HG03342 (cell line): ENCODE measurements at regions not wholly inside any gene's neighbourhood (a gene's known extent, or its start where the extent isn't known, plus 50 kb on each side); places are given as distances from the start of the nearest gene placed in this dataset.

Experiments
- ATAC-seq: cut with Tn5 transposase; IDR thresholded peaks from one replicate; pipeline ENCODE4 v1.9.1; 2021; ENCODE audit warnings: mild to moderate bottlenecking, moderate library complexity; ENCODE audit not compliant: unreplicated experiment

DNA sequence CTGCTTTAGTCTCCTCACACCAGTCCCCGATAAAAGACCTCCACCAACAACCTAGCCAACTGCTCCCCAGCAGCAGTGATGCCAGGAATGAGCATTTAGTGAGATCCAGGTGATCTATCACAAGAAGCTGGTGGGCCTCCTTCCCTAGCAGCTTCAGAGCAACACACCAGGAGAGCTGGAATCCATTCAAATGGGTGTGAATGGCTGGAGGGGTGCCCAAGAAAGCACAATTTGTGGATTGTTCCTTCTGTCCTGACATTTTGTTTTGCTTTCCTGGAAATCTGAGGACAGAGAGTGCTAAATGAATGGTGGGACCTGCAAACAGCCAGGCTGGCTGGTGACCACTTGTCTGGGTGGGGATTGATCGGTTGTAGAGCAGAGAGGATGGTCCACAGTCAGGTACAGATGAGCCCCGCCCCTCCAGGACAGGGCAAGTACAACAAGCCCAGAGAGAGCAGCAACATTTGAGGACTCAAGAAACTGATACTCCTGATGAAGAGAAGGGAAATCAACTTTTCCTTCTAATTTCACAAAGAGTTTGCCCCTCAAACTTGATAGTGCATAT lies 316.8 kb downstream of the VPS13C start:
- ATAC-seq = no peak

DNA sequence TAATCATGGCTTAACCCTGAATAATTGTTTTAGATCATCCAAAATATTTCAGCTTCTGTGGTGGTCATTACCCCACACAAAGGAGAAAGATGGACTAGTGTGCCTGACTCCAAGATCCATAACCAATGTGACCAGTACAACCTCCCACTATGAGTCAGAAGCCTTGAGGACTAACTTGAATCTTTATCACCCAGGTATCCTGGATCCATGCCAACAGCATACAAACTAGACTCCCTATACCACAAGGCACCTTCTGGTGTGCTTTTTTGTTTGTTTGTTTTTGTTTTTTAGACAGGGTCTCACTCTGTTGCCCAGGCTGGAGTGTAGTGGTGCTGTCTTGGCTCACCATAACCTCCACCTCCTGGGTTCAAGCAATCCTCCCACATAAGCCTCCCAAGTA lies 317.7 kb downstream of the VPS13C start:
- ATAC-seq = no peak

- no peak for ATAC-seq
Observed at GRCh38 chr15:61736790-61737189, 323.5 kb downstream of the VPS13C start.

- no peak for ATAC-seq
Observed at GRCh38 chr15:61731099-61731498, 329.1 kb downstream of the VPS13C start.

GRCh38 chr15:61729646-61730045 lies 330.6 kb downstream of the VPS13C start:
- no peak for ATAC-seq

DNA sequence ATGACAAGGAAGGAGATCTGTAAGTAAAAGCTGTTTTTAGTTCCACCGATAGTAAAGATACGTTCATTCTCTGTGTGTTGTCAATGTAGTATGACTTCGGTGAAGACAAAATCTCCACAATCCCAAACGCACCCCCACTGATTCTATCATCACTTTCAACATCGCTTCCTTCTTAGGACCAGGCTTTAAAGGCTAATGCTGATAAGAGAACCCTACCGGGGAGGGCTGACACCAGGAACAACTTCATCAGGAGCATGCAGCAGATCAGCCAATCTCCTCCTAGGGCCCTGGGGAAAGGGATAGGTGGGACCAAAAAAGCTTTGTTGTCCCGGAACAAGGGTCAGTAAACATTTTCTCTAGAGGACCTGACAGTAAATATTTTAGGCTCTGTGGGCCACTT lies 334.1 kb downstream of the VPS13C start:
- ATAC-seq = no peak

GRCh38 chr15:61725251-61725650 lies 335.0 kb downstream of the VPS13C start:
- no peak for ATAC-seq

- no peak for ATAC-seq
Observed at GRCh38 chr15:61724251-61724939, 335.9 kb downstream of the VPS13C start.

DNA sequence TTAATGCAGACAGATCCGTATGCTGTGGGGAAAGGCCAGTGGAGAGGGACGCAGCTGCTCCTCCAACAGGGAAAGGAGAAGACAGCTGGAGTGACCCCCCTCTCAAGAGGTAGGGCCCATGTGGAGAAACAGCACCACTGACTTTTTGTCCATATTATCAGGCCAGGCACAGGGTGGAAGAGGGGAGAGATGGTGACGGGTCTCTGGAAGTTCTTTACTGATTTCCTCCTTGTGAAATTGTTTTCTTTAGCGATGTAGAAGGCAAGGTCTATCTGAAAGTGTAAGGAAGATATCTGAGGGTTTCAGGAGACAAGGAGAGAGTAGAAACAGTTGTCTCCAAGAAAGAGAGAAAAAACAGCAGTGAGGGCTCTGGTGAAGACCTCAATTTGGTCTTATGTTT lies 338.8 kb downstream of the VPS13C start:
- no peak for ATAC-seq

GRCh38 chr15:61720197-61720704 lies 340.0 kb downstream of the VPS13C start:
- no peak for ATAC-seq

DNA sequence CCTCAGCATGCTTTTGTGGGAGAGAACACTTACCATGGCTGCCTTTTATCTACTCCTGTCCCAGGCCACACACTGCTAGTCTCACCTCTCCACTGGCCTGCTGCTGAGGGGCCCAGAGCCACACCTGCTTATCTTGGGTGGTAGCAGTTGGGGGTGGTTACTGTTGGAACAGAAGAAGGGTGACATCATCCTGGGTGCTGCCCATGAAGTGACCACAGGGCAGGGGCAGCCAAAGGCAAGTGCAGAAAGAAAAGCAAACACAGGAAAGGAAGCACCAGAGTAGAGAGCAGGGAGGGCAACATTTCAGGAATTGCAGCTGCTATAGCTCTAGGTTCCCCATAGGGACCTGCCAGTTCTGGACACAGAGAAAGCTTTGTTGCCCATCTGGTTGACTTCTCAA lies 345.2 kb downstream of the VPS13C start:
- ATAC-seq = no peak

- ATAC-seq = no peak
Observed at GRCh38 chr15:61712129-61712759, 348.0 kb downstream of the VPS13C start.

DNA sequence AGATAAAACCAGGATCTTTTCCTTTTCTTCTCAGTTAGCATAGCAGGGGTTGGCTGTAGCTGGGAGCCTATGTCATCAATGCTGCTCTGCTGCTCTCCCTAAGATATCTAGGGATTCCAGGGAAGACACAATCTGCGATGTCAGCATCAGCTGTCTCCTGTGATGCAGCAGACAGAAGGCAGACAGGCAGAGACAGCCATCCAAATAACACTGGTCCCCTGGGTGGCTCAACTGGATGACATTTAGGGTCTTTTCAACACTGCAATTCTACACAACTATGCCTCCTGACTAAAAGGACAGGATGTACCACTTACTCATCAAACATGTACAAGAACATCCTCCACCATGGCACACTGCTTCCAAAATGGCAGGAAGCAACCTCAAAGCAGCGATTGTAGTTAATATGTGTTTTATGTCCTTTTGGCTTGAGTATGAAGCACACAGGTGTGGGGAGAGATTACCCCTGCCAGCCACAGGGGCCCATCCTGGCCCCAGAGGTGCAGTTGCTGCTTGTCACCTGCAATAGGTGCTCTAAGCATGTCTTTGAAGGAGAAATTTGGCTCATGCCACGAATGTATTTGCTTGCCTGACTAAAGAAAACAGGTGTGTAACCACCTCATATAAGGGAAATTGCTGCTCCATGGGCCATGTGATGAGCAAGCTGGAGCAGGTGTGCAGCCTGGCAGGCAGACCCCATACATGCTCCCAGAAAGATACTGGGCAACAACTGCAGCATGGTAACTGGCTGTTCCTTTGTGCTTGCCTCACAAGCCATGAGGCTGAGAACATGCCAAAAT lies 357.8 kb downstream of the VPS13C start:
- ATAC-seq = no peak

DNA sequence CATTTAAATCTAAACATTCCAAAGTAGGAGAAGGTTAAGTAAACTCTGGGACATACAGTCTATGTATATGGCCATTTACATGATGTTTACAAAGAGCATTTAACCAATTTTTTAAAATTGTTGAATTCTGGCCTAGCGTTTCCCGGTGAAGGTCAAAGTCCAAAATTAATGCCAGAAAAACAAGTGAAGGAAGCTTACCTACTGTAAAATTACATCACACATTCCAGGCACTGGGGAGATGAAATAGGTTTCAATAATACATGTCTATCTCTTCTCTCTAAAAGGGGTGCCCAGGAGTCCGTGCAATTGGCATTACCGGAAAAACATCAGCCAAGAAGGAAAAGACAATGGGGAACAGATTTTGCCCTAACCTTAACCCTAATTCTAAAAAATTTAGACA lies 358.8 kb downstream of the VPS13C start:
- ATAC-seq = no peak

- no peak for ATAC-seq
Observed at GRCh38 chr15:61700803-61701202, 359.4 kb downstream of the VPS13C start.

- ATAC-seq = no peak
Observed at GRCh38 chr15:61697796-61698195, 362.5 kb downstream of the VPS13C start.

DNA sequence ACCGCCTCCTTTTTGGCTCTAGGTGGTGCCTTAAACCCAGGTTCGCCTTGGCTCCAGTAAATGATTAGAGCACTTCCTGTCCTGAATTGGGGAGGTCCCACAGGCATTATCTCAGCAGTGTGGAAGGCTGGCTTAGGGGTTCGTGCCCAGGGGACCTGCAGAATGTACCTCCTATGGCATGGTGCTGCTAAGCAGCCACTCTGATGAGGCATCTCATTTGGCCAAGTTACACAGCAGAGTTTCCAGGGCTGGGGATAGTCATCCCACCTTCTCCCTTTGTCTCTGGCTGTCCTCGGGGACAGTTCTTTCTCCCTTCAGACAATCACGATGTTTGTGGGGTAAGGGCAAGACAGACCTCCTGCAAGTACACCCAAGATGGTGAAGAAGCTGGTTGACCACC lies 371.2 kb downstream of the VPS13C start:
- no peak for ATAC-seq

DNA sequence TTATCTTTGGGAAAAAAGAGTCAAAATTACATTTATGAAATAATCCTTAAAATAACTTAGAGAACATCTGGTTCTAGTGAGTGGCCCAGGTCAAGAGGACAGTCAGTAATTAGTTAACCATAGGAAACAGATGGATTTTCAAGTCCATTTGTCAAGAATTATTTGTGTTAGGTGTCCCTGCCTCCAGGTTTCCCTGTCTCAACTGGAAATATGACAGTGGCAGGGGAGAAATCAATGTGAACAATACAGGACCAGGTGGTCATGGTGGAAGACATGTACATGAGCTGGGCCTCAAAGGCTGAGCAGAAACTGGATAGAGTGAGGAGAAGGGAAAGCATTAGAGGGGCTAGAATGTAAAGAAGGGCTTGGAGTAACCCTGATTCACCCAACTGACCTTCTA lies 372.6 kb downstream of the VPS13C start:
- ATAC-seq = no peak

GRCh38 chr15:61687124-61687523 lies 373.1 kb downstream of the VPS13C start:
- no peak for ATAC-seq

DNA sequence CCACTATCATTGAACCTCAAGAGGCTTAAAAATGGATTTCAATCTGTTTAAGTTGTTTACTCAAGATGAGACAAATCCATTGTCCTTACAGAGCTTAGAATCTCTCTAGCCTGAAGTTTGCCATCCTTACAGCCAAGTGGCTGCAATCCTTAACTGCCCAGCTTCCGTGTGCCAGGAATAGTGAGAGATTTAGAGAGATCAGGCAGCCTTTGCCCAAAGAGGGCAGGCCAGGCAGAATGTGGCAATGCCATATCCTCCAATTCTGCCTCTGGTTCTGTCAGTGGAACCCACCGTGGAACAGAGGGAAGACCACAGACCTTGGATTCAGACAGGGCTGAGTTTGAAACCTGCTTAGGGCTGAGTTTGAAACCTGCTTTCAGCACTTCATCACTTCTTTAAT lies 374.3 kb downstream of the VPS13C start:
- no peak for ATAC-seq

GRCh38 chr15:61685534-61685933 lies 374.7 kb downstream of the VPS13C start:
- ATAC-seq = no peak
